H9 (cell line): ENCODE measurements at regions not wholly inside any gene's neighbourhood (a gene's known extent, or its start where the extent isn't known, plus 50 kb on each side); places are given as distances from the start of the nearest gene placed in this dataset.

Experiments
- DNase-seq: peaks from one replicate; pipeline ENCODE4 v3.0.0-alpha.2; 2017
- H2AFZ ChIP-seq: one replicate; pipeline ENCODE4 v1.6.1; 2013; ENCODE audit warnings: mild to moderate bottlenecking, low read length, control low read depth, moderate library complexity
- H2AK5ac ChIP-seq: 2 replicates; pipeline ENCODE4 v1.6.1; 2013; ENCODE audit warnings: low read length, control low read depth, mixed read lengths; ENCODE audit not compliant: insufficient read length
- H2BK120ac ChIP-seq: one replicate; pipeline ENCODE4 v1.6.1; 2013; ENCODE audit warnings: low read depth, mild to moderate bottlenecking, low read length, control low read depth, inconsistent platforms; ENCODE audit not compliant: poor library complexity, severe bottlenecking
- H2BK12ac ChIP-seq: 2 replicates; pipeline ENCODE4 v1.6.1; 2013; ENCODE audit warnings: low read length, control low read depth, mixed read lengths, low read depth; ENCODE audit not compliant: insufficient read length
- H2BK15ac ChIP-seq: 2 replicates; pipeline ENCODE4 v1.6.1; 2013; ENCODE audit warnings: low read depth, low read length, control low read depth
- H2BK20ac ChIP-seq: one replicate; pipeline ENCODE4 v1.6.1; 2013; ENCODE audit warnings: low read depth, mild to moderate bottlenecking, low read length, control low read depth, inconsistent platforms; ENCODE audit not compliant: poor library complexity, severe bottlenecking
- H2BK5ac ChIP-seq: 2 replicates; pipeline ENCODE4 v1.6.1; 2013; ENCODE audit warnings: low read length, control low read depth, mixed read lengths; ENCODE audit not compliant: insufficient read length
- H3K14ac ChIP-seq: 2 replicates; pipeline ENCODE4 v1.6.1; 2013; ENCODE audit warnings: low read length, control low read depth; ENCODE audit not compliant: insufficient read depth
- H3K18ac ChIP-seq: 2 replicates; pipeline ENCODE4 v1.6.1; 2013; ENCODE audit warnings: low read depth, mild to moderate bottlenecking, mixed read lengths, low read length, control low read depth; ENCODE audit not compliant: insufficient read length
- H3K23ac ChIP-seq: 2 replicates; pipeline ENCODE4 v1.6.1; 2013; ENCODE audit warnings: low read length, control low read depth, mixed read lengths, low read depth; ENCODE audit not compliant: insufficient read length
- H3K23me2 ChIP-seq: 2 replicates; pipeline ENCODE4 v1.6.1; 2013; ENCODE audit warnings: low read depth, mild to moderate bottlenecking, mixed read lengths, low read length, control low read depth; ENCODE audit not compliant: insufficient read length, poor library complexity, severe bottlenecking
- H3K27ac ChIP-seq: 2 replicates; pipeline ENCODE4 v1.5.1; 2013; ENCODE audit warnings: low read length, control low read depth, mixed read lengths, low read depth; ENCODE audit not compliant: insufficient read length
- H3K27me3 ChIP-seq: 2 replicates; pipeline ENCODE4 v1.6.1; 2013; ENCODE audit warnings: low read length, control low read depth, inconsistent platforms; ENCODE audit not compliant: insufficient read depth
- H3K4ac ChIP-seq: 2 replicates; pipeline ENCODE4 v1.6.1; 2013; ENCODE audit warnings: low read depth, mild to moderate bottlenecking, control low read depth, inconsistent platforms, low read length, moderate library complexity
- H3K4me1 ChIP-seq: 2 replicates; pipeline ENCODE4 v1.6.1; 2013; ENCODE audit warnings: low read length, control low read depth, inconsistent platforms; ENCODE audit not compliant: insufficient read depth
- H3K4me2 ChIP-seq: 2 replicates; pipeline ENCODE4 v1.6.1; 2013; ENCODE audit warnings: low read length, control low read depth, mixed read lengths; ENCODE audit not compliant: insufficient read length, insufficient read depth
- H3K56ac ChIP-seq: 2 replicates; pipeline ENCODE4 v1.6.1; 2013; ENCODE audit warnings: low read depth, mild to moderate bottlenecking, mixed read lengths, low read length, control low read depth; ENCODE audit not compliant: insufficient read length
- H3K79me1 ChIP-seq: 2 replicates; pipeline ENCODE4 v1.6.1; 2013; ENCODE audit warnings: low read depth, mild to moderate bottlenecking, moderate library complexity, low read length, control low read depth, inconsistent platforms; ENCODE audit not compliant: insufficient read depth, poor library complexity, severe bottlenecking
- H3K79me2 ChIP-seq: 2 replicates; pipeline ENCODE4 v1.6.1; 2013; ENCODE audit warnings: low read length, control low read depth, inconsistent platforms; ENCODE audit not compliant: insufficient read depth
- H3K9ac ChIP-seq: 2 replicates; pipeline ENCODE4 v1.6.1; 2013; ENCODE audit warnings: low read length, control low read depth, mixed read lengths; ENCODE audit not compliant: insufficient read length; ENCODE audit errors: extremely low read depth
- H3K9me3 ChIP-seq: one replicate; pipeline ENCODE4 v1.6.1; 2013; ENCODE audit warnings: low read depth, low read length, inconsistent platforms; ENCODE audit not compliant: control insufficient read depth
- H3T11ph ChIP-seq: one replicate; pipeline ENCODE4 v1.6.1; 2013; ENCODE audit warnings: mild to moderate bottlenecking, low read length, control low read depth, inconsistent platforms
- H4K20me1 ChIP-seq: one replicate; pipeline ENCODE4 v1.6.1; 2013; ENCODE audit not compliant: control insufficient read depth, insufficient read length, insufficient read depth
- H4K5ac ChIP-seq: 2 replicates; pipeline ENCODE4 v1.6.1; 2013; ENCODE audit warnings: low read depth, mild to moderate bottlenecking, mixed read lengths, low read length, control low read depth; ENCODE audit not compliant: insufficient read length
- H4K8ac ChIP-seq: replicated peaks from 2 replicates; pipeline ENCODE4 v1.6.1; 2013; ENCODE audit warnings: low read length, control low read depth, mixed read lengths, low read depth; ENCODE audit not compliant: insufficient read length
- H4K91ac ChIP-seq: 2 replicates; pipeline ENCODE4 v1.6.1; 2013; ENCODE audit warnings: low read depth, mild to moderate bottlenecking, moderate library complexity, mixed read lengths, low read length, control low read depth; ENCODE audit not compliant: insufficient read length
- H3K27ac Mint-ChIP-seq, 3 experiments: 2 replicates in 2 of 3; 3 replicates in 1 of 3; pipeline ENCODE4 v1.8.0; 2020 to 2021; ENCODE audit warnings: mixed read lengths in 3 of 3, mild to moderate bottlenecking in 1 of 3, moderate library complexity in 1 of 3
- H3K27me3 Mint-ChIP-seq: 2 replicates; pipeline ENCODE4 v1.8.0; 2021; ENCODE audit warnings: low read depth, mild to moderate bottlenecking, moderate library complexity, mixed read lengths
- H3K36me3 Mint-ChIP-seq, 3 experiments: 2 replicates in 2 of 3; 3 replicates in 1 of 3; pipeline ENCODE4 v1.8.0; 2020 to 2021; ENCODE audit warnings: low read depth in 3 of 3, mixed read lengths in 3 of 3; ENCODE audit not compliant: insufficient read depth in 1 of 3
- H3K4me1 Mint-ChIP-seq, 2 experiments: 2 replicates each; pipeline ENCODE4 v1.8.0; 2020; ENCODE audit warnings: mixed read lengths in 2 of 2
- H3K4me3 Mint-ChIP-seq, 2 experiments: 2 replicates in 1 of 2; 3 replicates in 1 of 2; pipeline ENCODE4 v1.8.0; 2020 to 2021; ENCODE audit warnings: mild to moderate bottlenecking in 2 of 2, mixed read lengths in 2 of 2, moderate library complexity in 1 of 2
- H3K9me3 Mint-ChIP-seq, 2 experiments: 2 replicates in 1 of 2; 3 replicates in 1 of 2; pipeline ENCODE4 v1.8.0; 2020; ENCODE audit warnings: mild to moderate bottlenecking in 2 of 2, mixed read lengths in 2 of 2, moderate library complexity in 1 of 2
- WGBS: extraction: QIAGEN DNeasy Blood & Tissue Kit; methylation state at CpG from one replicate; pipeline ENCODE4 v1.1.7; 2013; ENCODE audit warnings: missing lambda C conversion rate, low lambda C conversion rate, mixed read lengths; ENCODE audit not compliant: insufficient read length; ENCODE audit errors: extremely low coverage; 5-methylcytosine and 5-hydroxymethylcytosine counted together
- TF ChIP-seq, protein P1 (sequence below): fragments of 200-600 bp; sonication (generic); conservative IDR thresholded peaks from 3 replicates; pipeline ENCODE4 v1.8.0; 2021; ENCODE audit warnings: antibody characterized with exemption, mild to moderate bottlenecking

DNA sequence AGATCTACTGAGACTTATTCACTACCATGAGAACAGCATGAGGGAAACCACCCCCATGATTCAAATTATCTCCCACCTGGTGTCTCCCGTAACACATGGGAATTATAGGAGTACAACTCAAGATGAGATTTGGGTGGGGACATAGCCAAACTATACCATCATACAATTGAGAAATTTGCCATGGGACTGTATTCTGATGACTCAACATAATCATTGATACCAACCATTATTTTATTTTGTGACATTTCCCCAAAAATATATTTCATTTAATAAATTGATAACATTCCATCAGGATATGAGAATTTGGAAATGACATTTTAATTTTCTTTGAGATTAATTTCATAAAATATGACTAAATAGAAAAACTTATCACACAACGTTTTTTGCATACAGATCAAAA lies 96.6 kb upstream of the MDFIC2 start:
- Histone ChIP-seq H4K5ac (no peak overlapping the region), H3K79me1 (no peaks in the 10 kb centered on the region), H3K18ac (no peak overlapping the region), H2BK15ac (no peak overlapping the region), H3K4me2 (no peak overlapping the region), H3K9ac (no peak overlapping the region), H2BK12ac (no peak overlapping the region), H3K27me3 (no peaks in the 10 kb centered on the region), H3K4ac (no peak overlapping the region), H2BK120ac (no peak overlapping the region), H4K20me1 (no peaks in the 10 kb centered on the region), H3K27ac (no peak overlapping the region), H4K91ac (no peak overlapping the region), H3K79me2 (no peaks in the 10 kb centered on the region), H3T11ph (no peak overlapping the region), H2BK5ac (no peak overlapping the region), H4K8ac (no peak overlapping the region), H3K23ac (no peak overlapping the region), H3K14ac (no peak overlapping the region), H2AK5ac (no peak overlapping the region), H3K9me3 (no peaks in the 10 kb centered on the region), H3K4me1 (no peaks in the 10 kb centered on the region), H3K56ac (no peak overlapping the region), H2BK20ac (no peak overlapping the region), H3K23me2 (no peaks in the 10 kb centered on the region), H2AFZ (no peak overlapping the region)
- Mint-ChIP-seq H3K27me3 (no peaks in the 10 kb centered on the region), H3K4me1 (no peaks in the 10 kb centered on the region), H3K4me3 (no peak overlapping the region), H3K36me3 (peaks cover 13 to 25% (median 13%) of the 10 kb centered on the region in 3 experiments; a peak in 6 of 7 replicates), H3K9me3 (peaks cover 18 to 25% of the 10 kb centered on the region in 2 experiments), H3K27ac (no peak overlapping the region)
- DNase-seq: no peak
- TF ChIP-seq, protein P1, sequence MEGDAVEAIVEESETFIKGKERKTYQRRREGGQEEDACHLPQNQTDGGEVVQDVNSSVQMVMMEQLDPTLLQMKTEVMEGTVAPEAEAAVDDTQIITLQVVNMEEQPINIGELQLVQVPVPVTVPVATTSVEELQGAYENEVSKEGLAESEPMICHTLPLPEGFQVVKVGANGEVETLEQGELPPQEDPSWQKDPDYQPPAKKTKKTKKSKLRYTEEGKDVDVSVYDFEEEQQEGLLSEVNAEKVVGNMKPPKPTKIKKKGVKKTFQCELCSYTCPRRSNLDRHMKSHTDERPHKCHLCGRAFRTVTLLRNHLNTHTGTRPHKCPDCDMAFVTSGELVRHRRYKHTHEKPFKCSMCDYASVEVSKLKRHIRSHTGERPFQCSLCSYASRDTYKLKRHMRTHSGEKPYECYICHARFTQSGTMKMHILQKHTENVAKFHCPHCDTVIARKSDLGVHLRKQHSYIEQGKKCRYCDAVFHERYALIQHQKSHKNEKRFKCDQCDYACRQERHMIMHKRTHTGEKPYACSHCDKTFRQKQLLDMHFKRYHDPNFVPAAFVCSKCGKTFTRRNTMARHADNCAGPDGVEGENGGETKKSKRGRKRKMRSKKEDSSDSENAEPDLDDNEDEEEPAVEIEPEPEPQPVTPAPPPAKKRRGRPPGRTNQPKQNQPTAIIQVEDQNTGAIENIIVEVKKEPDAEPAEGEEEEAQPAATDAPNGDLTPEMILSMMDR: no peak
- no CpG with 5 or more reads among the region's 2 CpGs for WGBS
